Neural crest cell (in vitro differentiated cells): ENCODE measurements at regions not wholly inside any gene's neighbourhood (a gene's known extent, or its start where the extent isn't known, plus 50 kb on each side); places are given as distances from the start of the nearest gene placed in this dataset.

Source experiments
- DNase-seq: peaks from one replicate; pipeline ENCODE4 v3.0.0; 2021; ENCODE audit warnings: low read depth, mixed read lengths, low spot score
- H3K27ac Mint-ChIP-seq: one replicate; pipeline ENCODE4 v1.8.0; 2021; ENCODE audit warnings: mild to moderate bottlenecking, mixed read lengths; ENCODE audit not compliant: unreplicated experiment
- H3K27me3 Mint-ChIP-seq: 2 replicates; pipeline ENCODE4 v1.8.0; 2021; ENCODE audit warnings: low read depth, mild to moderate bottlenecking, mixed read lengths
- H3K36me3 Mint-ChIP-seq: 2 replicates; pipeline ENCODE4 v1.8.0; 2021; ENCODE audit warnings: low read depth, mild to moderate bottlenecking, mixed read lengths
- H3K4me1 Mint-ChIP-seq: 2 replicates; pipeline ENCODE4 v1.8.0; 2021; ENCODE audit warnings: mixed read lengths
- H3K4me3 Mint-ChIP-seq: one replicate; pipeline ENCODE4 v1.8.0; 2021; ENCODE audit warnings: mild to moderate bottlenecking, mixed read lengths
- H3K9me3 Mint-ChIP-seq: 2 replicates; pipeline ENCODE4 v1.8.0; 2021; ENCODE audit warnings: mixed read lengths
- TF ChIP-seq, protein P1 (sequence below): fragments of 200-600 bp; sonication (generic); conservative IDR thresholded peaks from 2 replicates; pipeline ENCODE4 v1.5.0; 2021; ENCODE audit warnings: antibody characterized with exemption, mild to moderate bottlenecking

DNA sequence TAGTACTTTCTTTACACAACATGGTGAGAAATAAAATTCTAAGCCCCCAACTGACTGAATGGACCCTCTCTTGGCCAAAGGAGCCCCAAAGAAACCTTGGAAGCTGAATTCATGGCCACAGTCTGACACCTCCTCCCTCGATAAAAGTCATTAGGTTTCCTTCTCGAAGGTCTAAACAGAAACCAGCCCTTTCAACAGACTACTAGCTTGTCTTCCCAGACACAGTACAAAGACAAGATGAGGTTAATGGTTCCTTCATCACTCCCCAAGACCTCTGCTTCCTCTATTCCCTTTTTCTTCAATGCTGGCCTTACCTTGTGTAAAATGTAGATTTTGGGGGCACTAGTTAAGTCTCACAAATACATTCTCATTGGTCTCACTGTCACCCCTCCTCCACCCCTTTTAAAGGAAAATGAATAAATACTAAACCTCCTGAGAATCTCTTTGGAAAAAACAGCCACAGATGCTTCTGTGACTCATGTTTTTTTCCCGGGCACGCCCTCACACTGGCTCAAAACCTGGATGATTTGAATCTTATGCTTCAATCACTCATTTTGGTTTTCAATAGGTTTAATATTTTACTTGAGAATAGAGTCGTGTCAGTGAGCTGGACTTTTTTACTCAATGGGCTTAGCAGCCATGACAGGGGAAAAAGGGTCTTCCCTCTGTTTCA lies 65.8 kb upstream of the MED4 start:
- DNase-seq: no peak
- Mint-ChIP-seq H3K27ac (no peak overlapping the region), H3K4me3 (no peak overlapping the region), H3K4me1 (peaks cover 7% of the 10 kb centered on the region), H3K9me3 (no peaks in the 10 kb centered on the region), H3K27me3 (no peaks in the 10 kb centered on the region), H3K36me3 (no peaks in the 10 kb centered on the region)
- TF ChIP-seq, protein P1, sequence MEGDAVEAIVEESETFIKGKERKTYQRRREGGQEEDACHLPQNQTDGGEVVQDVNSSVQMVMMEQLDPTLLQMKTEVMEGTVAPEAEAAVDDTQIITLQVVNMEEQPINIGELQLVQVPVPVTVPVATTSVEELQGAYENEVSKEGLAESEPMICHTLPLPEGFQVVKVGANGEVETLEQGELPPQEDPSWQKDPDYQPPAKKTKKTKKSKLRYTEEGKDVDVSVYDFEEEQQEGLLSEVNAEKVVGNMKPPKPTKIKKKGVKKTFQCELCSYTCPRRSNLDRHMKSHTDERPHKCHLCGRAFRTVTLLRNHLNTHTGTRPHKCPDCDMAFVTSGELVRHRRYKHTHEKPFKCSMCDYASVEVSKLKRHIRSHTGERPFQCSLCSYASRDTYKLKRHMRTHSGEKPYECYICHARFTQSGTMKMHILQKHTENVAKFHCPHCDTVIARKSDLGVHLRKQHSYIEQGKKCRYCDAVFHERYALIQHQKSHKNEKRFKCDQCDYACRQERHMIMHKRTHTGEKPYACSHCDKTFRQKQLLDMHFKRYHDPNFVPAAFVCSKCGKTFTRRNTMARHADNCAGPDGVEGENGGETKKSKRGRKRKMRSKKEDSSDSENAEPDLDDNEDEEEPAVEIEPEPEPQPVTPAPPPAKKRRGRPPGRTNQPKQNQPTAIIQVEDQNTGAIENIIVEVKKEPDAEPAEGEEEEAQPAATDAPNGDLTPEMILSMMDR: no peak

DNA sequence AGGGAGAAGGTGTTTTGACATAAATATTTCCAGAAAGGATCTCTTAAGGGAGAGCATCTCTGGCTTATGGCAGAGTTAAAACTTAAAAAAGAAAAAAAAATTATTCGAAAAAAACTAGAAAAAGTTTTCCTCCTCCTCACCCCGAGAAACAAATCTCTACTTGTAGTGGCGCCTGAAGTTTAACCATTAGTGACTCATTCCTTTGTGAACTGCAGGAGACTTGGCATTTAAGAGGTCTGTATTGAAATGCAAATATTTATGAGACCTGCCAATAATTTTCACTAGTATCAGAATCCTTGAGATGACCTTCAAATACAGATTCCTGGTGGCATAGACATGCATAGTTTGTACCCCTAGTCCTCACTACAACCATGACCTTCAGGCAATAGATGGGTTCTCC lies 64.9 kb upstream of the MED4 start:
- Mint-ChIP-seq H3K36me3 (no peaks in the 10 kb centered on the region), H3K4me3 (no peak overlapping the region), H3K27ac (no peak overlapping the region), H3K4me1 (peaks cover 7% of the 10 kb centered on the region), H3K27me3 (no peaks in the 10 kb centered on the region), H3K9me3 (no peaks in the 10 kb centered on the region)
- DNase-seq: no peak
- TF ChIP-seq, protein P1: no peak

DNA sequence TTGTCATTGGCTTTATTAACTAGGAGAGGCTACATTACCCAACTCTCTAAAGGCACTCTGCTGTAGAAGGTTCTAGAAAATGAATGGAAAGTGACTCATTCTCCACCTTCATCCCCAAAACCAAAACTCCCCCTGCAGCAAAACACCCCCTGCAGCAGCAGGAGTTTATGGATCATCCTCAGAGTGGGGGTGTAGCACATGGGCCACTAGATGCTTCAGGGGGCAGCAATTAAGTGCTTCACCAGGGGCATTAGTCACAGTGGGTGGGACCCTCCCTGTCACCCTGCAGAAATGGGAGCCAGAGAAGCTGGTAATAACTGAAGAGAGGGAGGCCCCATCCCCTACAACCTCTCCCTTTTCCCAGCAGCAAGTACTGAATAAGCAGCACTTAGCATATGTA lies 64.5 kb upstream of the MED4 start:
- no peaks in the 10 kb centered on the region for H3K36me3 Mint-ChIP-seq
- no peaks in the 10 kb centered on the region for H3K9me3 Mint-ChIP-seq
- H3K4me1 Mint-ChIP-seq: peaks cover 7% of the 10 kb centered on the region
- no peak overlapping the region for H3K27ac Mint-ChIP-seq
- no peak for DNase-seq
- TF ChIP-seq, protein P1: no peak
- no peak overlapping the region for H3K4me3 Mint-ChIP-seq
- H3K27me3 Mint-ChIP-seq: no peaks in the 10 kb centered on the region

DNA sequence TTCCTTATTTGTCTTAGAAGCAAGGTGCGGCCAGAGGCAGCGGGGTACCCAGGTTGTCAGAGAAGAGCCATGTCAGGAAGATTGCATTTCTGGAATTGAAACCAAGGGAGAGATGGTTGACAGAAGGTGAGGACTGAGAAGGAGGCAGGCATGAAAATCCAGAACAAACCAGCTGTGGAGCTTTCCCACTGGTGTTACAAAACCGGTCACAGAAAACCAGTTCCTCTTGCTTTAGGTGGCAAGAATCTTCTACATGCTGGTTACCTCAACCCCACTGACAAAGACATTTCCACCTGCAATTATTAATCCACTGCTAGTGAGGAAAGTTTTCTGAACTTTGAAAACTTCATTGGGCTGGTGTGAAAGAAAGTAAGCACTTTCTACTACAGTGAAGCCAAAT lies 64.0 kb upstream of the MED4 start:
- no peaks in the 10 kb centered on the region for H3K9me3 Mint-ChIP-seq
- no peaks in the 10 kb centered on the region for H3K27me3 Mint-ChIP-seq
- TF ChIP-seq, protein P1: no peak
- DNase-seq: no peak
- H3K4me1 Mint-ChIP-seq: peaks cover 7% of the 10 kb centered on the region
- no peak overlapping the region for H3K27ac Mint-ChIP-seq
- H3K4me3 Mint-ChIP-seq: no peak overlapping the region
- no peaks in the 10 kb centered on the region for H3K36me3 Mint-ChIP-seq

DNA sequence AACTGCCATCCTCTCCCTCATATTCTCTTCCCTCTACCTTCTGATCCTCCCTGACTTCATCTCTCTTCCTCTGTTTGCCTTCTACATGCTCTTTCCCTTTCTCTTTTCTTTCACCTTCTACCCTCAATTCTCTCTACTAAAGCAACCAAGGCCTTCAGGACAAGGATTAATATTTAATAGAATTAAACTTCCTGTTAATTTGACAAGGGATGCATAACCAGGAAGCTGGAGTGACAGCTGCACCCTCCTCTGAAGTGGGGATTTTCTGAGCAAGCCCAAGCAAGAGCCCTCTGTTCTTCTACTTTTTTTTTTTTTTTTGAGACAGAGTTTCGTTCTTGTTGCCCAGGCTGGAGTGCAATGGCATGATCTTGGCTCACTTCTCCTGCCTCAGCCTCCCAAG lies 63.4 kb upstream of the MED4 start:
- Mint-ChIP-seq H3K36me3 (no peaks in the 10 kb centered on the region), H3K27me3 (no peaks in the 10 kb centered on the region), H3K27ac (no peak overlapping the region), H3K9me3 (no peaks in the 10 kb centered on the region), H3K4me1 (peaks cover 7% of the 10 kb centered on the region), H3K4me3 (no peak overlapping the region)
- TF ChIP-seq, protein P1: no peak
- DNase-seq: no peak
